ENCODE measurements at regions not wholly inside any gene's neighbourhood (a gene's known extent, or its start where the extent isn't known, plus 50 kb on each side); places are given as distances from the start of the nearest gene placed in this dataset.

DNA sequence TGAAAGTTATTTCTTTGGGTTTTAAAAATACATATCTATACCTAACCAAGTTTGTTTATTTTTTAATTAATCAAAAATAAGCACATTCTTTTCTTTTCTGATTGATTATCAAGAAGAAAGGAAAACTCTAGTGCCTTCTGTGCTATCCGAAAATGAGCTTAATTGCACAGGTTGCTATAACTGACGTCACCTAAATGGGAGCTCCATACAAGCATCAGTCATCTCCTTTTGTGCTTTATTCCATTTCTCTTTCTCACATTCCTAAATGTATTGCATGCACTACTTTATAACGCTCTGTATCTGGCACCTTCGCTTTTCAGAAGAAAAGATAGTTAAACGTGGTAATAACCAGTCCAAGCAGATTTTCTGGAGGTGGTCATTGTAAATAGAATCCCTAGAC, 675.0 kb downstream of the STPG2 start:
- intact Hi-C loops (cut with micrococcal nuclease) (no loop called here), dilution Hi-C loops (cut with MboI; ENCODE audit: extremely low pct_ligation_motif_present, low sequenced_read_pairs) (no loop called here)
- no peak for TF ChIP-seq POLR2A (IDR thresholded peaks at IDR 0.05; ENCODE audit: low read depth, low read length)
- no peak for TF ChIP-seq FOS (IDR thresholded peaks at IDR 0.05; ENCODE audit: borderline replicate concordance, insufficient read depth, low read length)
- TF ChIP-seq GATA2 (IDR thresholded peaks at IDR 0.05; ENCODE audit: insufficient read depth, insufficient read length, low read depth, low read length), result no peak
- no peak for TF ChIP-seq MYC (IDR thresholded peaks at IDR 0.05; ENCODE audit: low read depth, low read length)

DNA sequence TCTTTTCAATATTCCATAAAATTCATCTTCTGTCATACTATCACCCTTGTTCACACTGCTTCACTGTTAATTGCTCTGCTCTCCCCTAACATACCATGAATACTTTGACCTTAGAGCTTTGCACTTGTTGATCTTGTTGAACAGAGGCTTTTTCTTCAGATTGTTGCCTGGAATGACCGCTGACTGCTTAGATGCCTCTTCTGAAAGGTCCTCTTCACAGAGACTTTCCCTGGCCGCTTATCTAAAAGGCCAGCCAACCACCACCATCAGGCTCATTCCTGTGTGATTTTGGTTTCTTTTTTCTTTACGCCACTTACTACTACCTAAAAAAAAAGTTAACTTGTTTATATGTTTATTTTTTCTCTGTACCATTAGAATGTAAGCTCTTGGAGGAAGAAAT, 667.7 kb downstream of the STPG2 start:
- Histone ChIP-seq H3K4me1 (ENCODE audit: control insufficient read depth, extremely low read depth, insufficient read depth, low read length) (no peaks in the 10 kb centered on the region), H2AFZ (ENCODE audit: low read depth, low read length) (no peak overlapping the region), H3K27me3 (ENCODE audit: control insufficient read depth in 2 of 2, insufficient read depth in 2 of 2, low read length in 2 of 2) (no peaks in the 10 kb centered on the region), H3K9me1 (replicated peaks; ENCODE audit: control insufficient read depth, extremely low read depth, insufficient read depth, low read length) (no peaks in the 10 kb centered on the region), H4K20me1 (replicated peaks; ENCODE audit: control insufficient read depth, extremely low read depth, insufficient read depth, low read length) (no peaks in the 10 kb centered on the region), H3K4me2 (ENCODE audit: insufficient read depth, low read length) (no peak overlapping the region), H3K9me3 (replicated peaks; ENCODE audit: control insufficient read depth, insufficient read depth, low read length) (no peaks in the 10 kb centered on the region), H3K36me3 (ENCODE audit: control insufficient read depth in 2 of 2, extremely low read depth in 1 of 2, insufficient read depth in 2 of 2, low read length in 2 of 2) (no peaks in the 10 kb centered on the region), H3K27ac (ENCODE audit: insufficient read depth, low read depth, low read length) (no peak overlapping the region), H3K9ac (replicated peaks; ENCODE audit: extremely low read depth, insufficient read depth, low read length) (no peak overlapping the region), H3K4me3 (replicated peaks in 1 of 3; ENCODE audit: insufficient read depth in 1 of 3, low read depth in 1 of 3, low read length in 3 of 3) (no peak overlapping the region), H3K79me2 (ENCODE audit: control insufficient read depth, insufficient read depth, low read length) (no peaks in the 10 kb centered on the region)
- DNase-seq (ENCODE audit: low read depth, low spot score) (no peak), FAIRE-seq (no peak)
- ChIA-PET CTCF (no interaction called here), POLR2A (no interaction called here)
- intact Hi-C loops (cut with micrococcal nuclease), result no loop called here
- dilution Hi-C loops (cut with MboI; ENCODE audit: extremely low pct_ligation_motif_present, low sequenced_read_pairs), result no loop called here
- BruUV-seq (replicated peaks), result no TSS peak
- no peak for TF ChIP-seq MYC (IDR thresholded peaks at IDR 0.05; ENCODE audit: low read depth, low read length)
- TF ChIP-seq EZH2 (IDR thresholded peaks at IDR 0.05; ENCODE audit: borderline replicate concordance, low read depth, low read length, severe bottlenecking), result no peak
- no peak for TF ChIP-seq FOS (IDR thresholded peaks at IDR 0.05; ENCODE audit: borderline replicate concordance, insufficient read depth, low read length)
- TF ChIP-seq, protein P1, sequence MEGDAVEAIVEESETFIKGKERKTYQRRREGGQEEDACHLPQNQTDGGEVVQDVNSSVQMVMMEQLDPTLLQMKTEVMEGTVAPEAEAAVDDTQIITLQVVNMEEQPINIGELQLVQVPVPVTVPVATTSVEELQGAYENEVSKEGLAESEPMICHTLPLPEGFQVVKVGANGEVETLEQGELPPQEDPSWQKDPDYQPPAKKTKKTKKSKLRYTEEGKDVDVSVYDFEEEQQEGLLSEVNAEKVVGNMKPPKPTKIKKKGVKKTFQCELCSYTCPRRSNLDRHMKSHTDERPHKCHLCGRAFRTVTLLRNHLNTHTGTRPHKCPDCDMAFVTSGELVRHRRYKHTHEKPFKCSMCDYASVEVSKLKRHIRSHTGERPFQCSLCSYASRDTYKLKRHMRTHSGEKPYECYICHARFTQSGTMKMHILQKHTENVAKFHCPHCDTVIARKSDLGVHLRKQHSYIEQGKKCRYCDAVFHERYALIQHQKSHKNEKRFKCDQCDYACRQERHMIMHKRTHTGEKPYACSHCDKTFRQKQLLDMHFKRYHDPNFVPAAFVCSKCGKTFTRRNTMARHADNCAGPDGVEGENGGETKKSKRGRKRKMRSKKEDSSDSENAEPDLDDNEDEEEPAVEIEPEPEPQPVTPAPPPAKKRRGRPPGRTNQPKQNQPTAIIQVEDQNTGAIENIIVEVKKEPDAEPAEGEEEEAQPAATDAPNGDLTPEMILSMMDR (IDR thresholded peaks at IDR 0.05; ENCODE audit: extremely low read depth in 1 of 2, insufficient read depth in 1 of 2, low read depth in 1 of 2, low read length in 2 of 2), result no peak
- no peak for TF ChIP-seq GATA2 (IDR thresholded peaks at IDR 0.05; ENCODE audit: insufficient read depth, insufficient read length, low read depth, low read length)
- TF ChIP-seq, protein P2, sequence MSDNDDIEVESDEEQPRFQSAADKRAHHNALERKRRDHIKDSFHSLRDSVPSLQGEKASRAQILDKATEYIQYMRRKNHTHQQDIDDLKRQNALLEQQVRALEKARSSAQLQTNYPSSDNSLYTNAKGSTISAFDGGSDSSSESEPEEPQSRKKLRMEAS (IDR thresholded peaks at IDR 0.05; ENCODE audit: insufficient read depth, insufficient read length), result no peak
- no peak for TF ChIP-seq JUN (IDR thresholded peaks at IDR 0.05; ENCODE audit: borderline replicate concordance, insufficient read depth, insufficient read length, low read depth)
- no peak for TF ChIP-seq POLR2A (IDR thresholded peaks at IDR 0.05; ENCODE audit: low read depth, low read length)
- no peak for TF ChIP-seq POLR2AphosphoS5 (IDR thresholded peaks at IDR 0.05; ENCODE audit: insufficient read depth, low read depth, low read length)

More for the DNA sequence above, 675.0 kb downstream of the STPG2 start:
- no TSS peak for BruUV-seq (replicated peaks)
- H3K4me2 ChIP-seq (ENCODE audit: insufficient read depth, low read length), result no peak overlapping the region
- no peak overlapping the region for H3K27ac ChIP-seq (ENCODE audit: insufficient read depth, low read depth, low read length)
- H2AFZ ChIP-seq (ENCODE audit: low read depth, low read length), result no peak overlapping the region
- H3K4me3 ChIP-seq (replicated peaks in 1 of 3; ENCODE audit: insufficient read depth in 1 of 3, low read depth in 1 of 3, low read length in 3 of 3), result no peak overlapping the region
- H3K36me3 ChIP-seq (ENCODE audit: control insufficient read depth in 2 of 2, extremely low read depth in 1 of 2, insufficient read depth in 2 of 2, low read length in 2 of 2), result no peaks in the 10 kb centered on the region
- POLR2A ChIA-PET, result no interaction called here
- H3K9ac ChIP-seq (replicated peaks; ENCODE audit: extremely low read depth, insufficient read depth, low read length), result no peak overlapping the region
- FAIRE-seq, result no peak
- H3K4me1 ChIP-seq (ENCODE audit: control insufficient read depth, extremely low read depth, insufficient read depth, low read length), result no peaks in the 10 kb centered on the region
- H4K20me1 ChIP-seq (replicated peaks; ENCODE audit: control insufficient read depth, extremely low read depth, insufficient read depth, low read length), result no peaks in the 10 kb centered on the region
- DNase-seq (ENCODE audit: low read depth, low spot score), result no peak
- H3K79me2 ChIP-seq (ENCODE audit: control insufficient read depth, insufficient read depth, low read length), result no peaks in the 10 kb centered on the region
- H3K9me1 ChIP-seq (replicated peaks; ENCODE audit: control insufficient read depth, extremely low read depth, insufficient read depth, low read length), result no peaks in the 10 kb centered on the region
- CTCF ChIA-PET, result no interaction called here
- no peaks in the 10 kb centered on the region for H3K9me3 ChIP-seq (replicated peaks; ENCODE audit: control insufficient read depth, insufficient read depth, low read length)
- no peaks in the 10 kb centered on the region for H3K27me3 ChIP-seq (ENCODE audit: control insufficient read depth in 2 of 2, insufficient read depth in 2 of 2, low read length in 2 of 2)
